DOHH2 (cell line): ENCODE measurements at regions not wholly inside any gene's neighbourhood (a gene's known extent, or its start where the extent isn't known, plus 50 kb on each side); places are given as distances from the start of the nearest gene placed in this dataset.

ENCODE experiments used
- H3F3A ChIP-seq: fragments of 200-600 bp; sonication (generic), shearing (Covaris generic); 2 replicates; pipeline ENCODE4 v1.6.0; 2016; ENCODE audit warnings: antibody characterized with exemption, mild to moderate bottlenecking; ENCODE audit not compliant: control insufficient read depth, insufficient read depth
- H3K27ac ChIP-seq: fragments of 200-600 bp; sonication (generic); 2 replicates; pipeline ENCODE4 v1.5.1; 2014; ENCODE audit warnings: low read depth, mild to moderate bottlenecking, low read length, moderate library complexity
- H3K27me3 ChIP-seq: fragments of 200-600 bp; sonication (generic); 2 replicates; pipeline ENCODE4 v1.6.1; 2014; ENCODE audit warnings: mild to moderate bottlenecking, low read length, mixed read lengths; ENCODE audit not compliant: control insufficient read depth
- H3K36me3 ChIP-seq: fragments of 200-600 bp; sonication (generic); 2 replicates; pipeline ENCODE4 v1.6.1; 2014; ENCODE audit warnings: mild to moderate bottlenecking, low read length, moderate library complexity, mixed read lengths; ENCODE audit not compliant: control insufficient read depth
- H3K4me1 ChIP-seq: fragments of 200-600 bp; sonication (generic); 2 replicates; pipeline ENCODE4 v1.6.1; 2014; ENCODE audit warnings: mild to moderate bottlenecking, low read length, mixed read lengths; ENCODE audit not compliant: control insufficient read depth
- H3K4me2 ChIP-seq: fragments of 200-600 bp; sonication (generic); 2 replicates; pipeline ENCODE4 v1.6.0; 2014; ENCODE audit warnings: mild to moderate bottlenecking, low read length, moderate library complexity
- H3K4me3 ChIP-seq: fragments of 200-600 bp; sonication (generic); 2 replicates; pipeline ENCODE4 v1.5.1; 2014; ENCODE audit warnings: mild to moderate bottlenecking, low read length, mixed read lengths
- H3K79me2 ChIP-seq: fragments of 200-600 bp; sonication (generic); 2 replicates; pipeline ENCODE4 v1.6.1; 2014; ENCODE audit warnings: mild to moderate bottlenecking, low read length, mixed read lengths; ENCODE audit not compliant: control insufficient read depth
- H3K9me2 ChIP-seq: fragments of 200-600 bp; sonication (generic); replicated peaks from 2 replicates; pipeline ENCODE4 v1.6.1; 2014; ENCODE audit warnings: mild to moderate bottlenecking, low read length, mixed read lengths; ENCODE audit not compliant: control insufficient read depth
- H3K9me3 ChIP-seq: fragments of 200-600 bp; sonication (generic); 2 replicates; pipeline ENCODE4 v1.6.1; 2014; ENCODE audit warnings: antibody characterized with exemption, low read length, mixed read lengths; ENCODE audit not compliant: control insufficient read depth, insufficient read depth
- H4K20me1 ChIP-seq: fragments of 200-600 bp; sonication (generic); 2 replicates; pipeline ENCODE4 v1.6.0; 2014; ENCODE audit warnings: low read depth, mild to moderate bottlenecking, antibody characterized with exemption, low read length, moderate library complexity; ENCODE audit not compliant: control insufficient read depth, insufficient read depth
- EZH2phosphoT487 ChIP-seq: fragments of 200-600 bp; sonication (generic); IDR thresholded peaks from 2 replicates; pipeline ENCODE4 v1.6.1; 2017; ENCODE audit warnings: borderline replicate concordance, mild to moderate bottlenecking, antibody characterized with exemption, low read length, moderate library complexity, mixed read lengths
- TF ChIP-seq, protein P1 (sequence below): fragments of 200-600 bp; sonication (generic); IDR thresholded peaks from one replicate; pipeline ENCODE4 v1.5.1; 2014; ENCODE audit warnings: antibody characterized with exemption, mild to moderate bottlenecking, low read depth, low read length; ENCODE audit not compliant: poor library complexity, severe bottlenecking

DNA sequence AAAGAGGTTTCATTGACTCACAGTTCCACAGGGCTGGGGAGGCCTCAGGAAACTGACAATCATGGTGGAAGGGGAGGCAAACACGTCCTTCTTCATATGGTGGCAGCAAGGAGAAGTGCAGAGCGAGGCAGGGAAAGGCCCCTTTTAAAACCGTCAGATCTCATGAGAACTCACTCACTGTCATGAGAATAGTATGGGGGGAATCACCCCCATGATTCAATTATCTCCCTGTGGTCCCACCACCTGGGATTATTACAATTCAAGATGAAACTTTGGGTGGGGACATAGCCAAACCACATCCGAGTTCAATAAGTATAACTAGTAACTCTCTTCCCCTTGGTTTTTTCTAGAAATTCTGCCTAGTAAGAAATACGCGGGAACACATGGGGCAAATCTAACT, 94.9 kb downstream of the AXIN2 start:
- Histone ChIP-seq H3K4me2 (no peak overlapping the region), H3F3A (no peaks in the 10 kb centered on the region), H4K20me1 (no peaks in the 10 kb centered on the region), H3K4me3 (no peak overlapping the region), H3K27ac (no peak overlapping the region), H3K4me1 (no peaks in the 10 kb centered on the region), H3K9me3 (no peaks in the 10 kb centered on the region), H3K36me3 (no peaks in the 10 kb centered on the region), H3K79me2 (no peaks in the 10 kb centered on the region), H3K27me3 (no peaks in the 10 kb centered on the region), H3K9me2 (no peaks in the 10 kb centered on the region)
- no peak for TF ChIP-seq EZH2phosphoT487
- TF ChIP-seq, protein P1, sequence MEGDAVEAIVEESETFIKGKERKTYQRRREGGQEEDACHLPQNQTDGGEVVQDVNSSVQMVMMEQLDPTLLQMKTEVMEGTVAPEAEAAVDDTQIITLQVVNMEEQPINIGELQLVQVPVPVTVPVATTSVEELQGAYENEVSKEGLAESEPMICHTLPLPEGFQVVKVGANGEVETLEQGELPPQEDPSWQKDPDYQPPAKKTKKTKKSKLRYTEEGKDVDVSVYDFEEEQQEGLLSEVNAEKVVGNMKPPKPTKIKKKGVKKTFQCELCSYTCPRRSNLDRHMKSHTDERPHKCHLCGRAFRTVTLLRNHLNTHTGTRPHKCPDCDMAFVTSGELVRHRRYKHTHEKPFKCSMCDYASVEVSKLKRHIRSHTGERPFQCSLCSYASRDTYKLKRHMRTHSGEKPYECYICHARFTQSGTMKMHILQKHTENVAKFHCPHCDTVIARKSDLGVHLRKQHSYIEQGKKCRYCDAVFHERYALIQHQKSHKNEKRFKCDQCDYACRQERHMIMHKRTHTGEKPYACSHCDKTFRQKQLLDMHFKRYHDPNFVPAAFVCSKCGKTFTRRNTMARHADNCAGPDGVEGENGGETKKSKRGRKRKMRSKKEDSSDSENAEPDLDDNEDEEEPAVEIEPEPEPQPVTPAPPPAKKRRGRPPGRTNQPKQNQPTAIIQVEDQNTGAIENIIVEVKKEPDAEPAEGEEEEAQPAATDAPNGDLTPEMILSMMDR, result no peak

DNA sequence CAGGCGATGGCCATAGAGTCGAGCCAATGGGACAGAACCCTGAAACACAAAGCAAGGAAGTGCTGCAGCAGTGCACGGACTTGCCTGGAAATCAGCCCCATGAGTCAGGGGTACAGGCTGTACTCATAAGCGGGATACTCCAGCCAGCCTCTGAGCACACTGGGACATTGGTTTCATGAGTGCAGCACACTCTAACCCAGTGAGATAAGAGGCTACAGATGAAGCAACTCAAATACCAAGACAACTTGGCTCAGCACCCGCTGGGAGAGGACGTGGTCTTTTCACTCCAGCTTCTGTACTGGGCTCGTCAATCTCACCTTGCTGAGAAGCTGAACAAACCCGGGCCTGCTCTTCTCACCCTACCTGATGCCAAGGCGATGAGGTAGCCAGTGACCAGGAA, 98.2 kb downstream of the AXIN2 start:
- Histone ChIP-seq H3K9me2 (no peaks in the 10 kb centered on the region), H3K9me3 (no peaks in the 10 kb centered on the region), H3F3A (no peaks in the 10 kb centered on the region), H3K27me3 (0 out of 2 replicates have a peak, but pooled peaks cover 2% of the 10 kb centered on the region), H4K20me1 (no peaks in the 10 kb centered on the region), H3K36me3 (no peaks in the 10 kb centered on the region), H3K27ac (no peak overlapping the region), H3K4me3 (no peak overlapping the region), H3K79me2 (no peaks in the 10 kb centered on the region), H3K4me2 (no peak overlapping the region), H3K4me1 (no peaks in the 10 kb centered on the region)
- TF ChIP-seq, protein P1, result no peak
- no peak for TF ChIP-seq EZH2phosphoT487

GRCh38 chr17:65459677-65460347, 101.6 kb downstream of the AXIN2 start:
- Histone ChIP-seq H3K27me3 (0 out of 2 replicates have a peak, but pooled peaks cover 2% of the 10 kb centered on the region), H3F3A (no peaks in the 10 kb centered on the region), H4K20me1 (no peaks in the 10 kb centered on the region), H3K27ac (no peak overlapping the region), H3K9me3 (no peaks in the 10 kb centered on the region), H3K4me3 (no peak overlapping the region), H3K9me2 (no peaks in the 10 kb centered on the region), H3K36me3 (no peaks in the 10 kb centered on the region), H3K79me2 (no peaks in the 10 kb centered on the region), H3K4me1 (no peaks in the 10 kb centered on the region), H3K4me2 (no peak overlapping the region)
- no peak for TF ChIP-seq EZH2phosphoT487
- TF ChIP-seq, protein P1, result no peak
